Osteoblast (primary cell): ENCODE measurements at regions not wholly inside any gene's neighbourhood (a gene's known extent, or its start where the extent isn't known, plus 50 kb on each side); places are given as distances from the start of the nearest gene placed in this dataset.

Experiments
- DNase-seq: peaks from one replicate; pipeline ENCODE4 v3.0.0; 2011; ENCODE audit warnings: low spot score, mixed read lengths; ENCODE audit not compliant: insufficient read length; ENCODE audit errors: missing footprints
- H2AFZ ChIP-seq: 2 replicates; pipeline ENCODE4 v1.6.0; 2011; ENCODE audit warnings: mild to moderate bottlenecking, low read length
- H3K27ac ChIP-seq: 2 replicates; pipeline ENCODE4 v1.5.1; 2011; ENCODE audit warnings: mild to moderate bottlenecking, low read depth, low read length, moderate library complexity
- H3K27me3 ChIP-seq: 2 replicates; pipeline ENCODE4 v1.6.0; 2012; ENCODE audit warnings: mild to moderate bottlenecking, control low read depth, inconsistent platforms, low read length, moderate library complexity; ENCODE audit not compliant: insufficient read depth
- H3K36me3 ChIP-seq: 2 replicates; pipeline ENCODE4 v1.5.1; 2011; ENCODE audit warnings: mild to moderate bottlenecking, low read length, control low read depth, moderate library complexity; ENCODE audit not compliant: insufficient read depth
- H3K4me1 ChIP-seq: 2 replicates; pipeline ENCODE4 v1.5.1; 2011; ENCODE audit warnings: mild to moderate bottlenecking, low read length, control low read depth, moderate library complexity; ENCODE audit not compliant: insufficient read depth
- H3K4me2 ChIP-seq: 2 replicates; pipeline ENCODE4 v1.6.0; 2011; ENCODE audit warnings: mild to moderate bottlenecking, low read length; ENCODE audit not compliant: insufficient read depth
- H3K4me3 ChIP-seq: fragments of 200-600 bp; sonication (generic); 3 replicates; pipeline ENCODE4 v1.5.1; 2012; ENCODE audit warnings: mild to moderate bottlenecking, low read length, inconsistent platforms; ENCODE audit not compliant: insufficient read depth
- H3K79me2 ChIP-seq: 2 replicates; pipeline ENCODE4 v1.6.0; 2012; ENCODE audit warnings: mild to moderate bottlenecking, low read length, control low read depth, inconsistent platforms; ENCODE audit not compliant: insufficient read depth
- H3K9me3 ChIP-seq: 2 replicates; pipeline ENCODE4 v1.5.1; 2011; ENCODE audit warnings: low read depth, low read length, control low read depth
- H4K20me1 ChIP-seq: 2 replicates; pipeline ENCODE4 v1.6.0; 2012; ENCODE audit warnings: mild to moderate bottlenecking, low read length, control low read depth; ENCODE audit not compliant: insufficient read depth
- CTCF ChIP-seq: IDR thresholded peaks from 2 replicates; pipeline ENCODE4 v1.5.1; 2011; ENCODE audit warnings: mild to moderate bottlenecking, low read depth, low read length, moderate library complexity; ENCODE audit errors: extremely low read depth

GRCh38 chr1:36571106-36571505, 88.4 kb upstream of the CSF3R start:
- no peaks in the 10 kb centered on the region for H3K9me3 ChIP-seq
- H2AFZ ChIP-seq = no peak overlapping the region
- H3K4me2 ChIP-seq = no peak overlapping the region
- no peak for DNase-seq
- H3K79me2 ChIP-seq = no peaks in the 10 kb centered on the region
- TF ChIP-seq CTCF = no peak
- H3K4me3 ChIP-seq = no peak overlapping the region
- H3K4me1 ChIP-seq = no peaks in the 10 kb centered on the region
- no peak overlapping the region for H3K27ac ChIP-seq
- H3K27me3 ChIP-seq = no peaks in the 10 kb centered on the region
- H4K20me1 ChIP-seq = no peaks in the 10 kb centered on the region
- H3K36me3 ChIP-seq = no peaks in the 10 kb centered on the region

- no peak overlapping the region for H3K4me3 ChIP-seq
- no peak for DNase-seq
Measured at GRCh38 chr1:36570478-36571060, 87.9 kb upstream of the CSF3R start.

GRCh38 chr1:36570006-36570405, 87.3 kb upstream of the CSF3R start:
- H2AFZ ChIP-seq = no peak overlapping the region
- no peak overlapping the region for H3K4me3 ChIP-seq
- no peak overlapping the region for H3K4me2 ChIP-seq
- DNase-seq = no peak
- no peak for TF ChIP-seq CTCF
- H4K20me1 ChIP-seq = no peaks in the 10 kb centered on the region
- H3K27me3 ChIP-seq = no peaks in the 10 kb centered on the region
- no peaks in the 10 kb centered on the region for H3K79me2 ChIP-seq
- no peaks in the 10 kb centered on the region for H3K9me3 ChIP-seq
- H3K36me3 ChIP-seq = no peaks in the 10 kb centered on the region
- no peak overlapping the region for H3K27ac ChIP-seq
- H3K4me1 ChIP-seq = no peaks in the 10 kb centered on the region

More at GRCh38 chr1:36570478-36571060, 87.9 kb upstream of the CSF3R start:
- no peaks in the 10 kb centered on the region for H3K9me3 ChIP-seq
- H4K20me1 ChIP-seq = no peaks in the 10 kb centered on the region
- no peaks in the 10 kb centered on the region for H3K36me3 ChIP-seq
- no peaks in the 10 kb centered on the region for H3K79me2 ChIP-seq
- no peak overlapping the region for H3K4me2 ChIP-seq
- no peak overlapping the region for H2AFZ ChIP-seq
- no peaks in the 10 kb centered on the region for H3K4me1 ChIP-seq
- H3K27ac ChIP-seq = no peak overlapping the region
- no peak for TF ChIP-seq CTCF
- no peaks in the 10 kb centered on the region for H3K27me3 ChIP-seq

- TF ChIP-seq CTCF = no peak
- Histone ChIP-seq H3K27ac (no peak overlapping the region), H3K79me2 (no peaks in the 10 kb centered on the region), H3K4me2 (no peak overlapping the region), H3K36me3 (no peaks in the 10 kb centered on the region), H3K9me3 (no peaks in the 10 kb centered on the region), H3K4me1 (no peaks in the 10 kb centered on the region), H4K20me1 (no peaks in the 10 kb centered on the region), H2AFZ (no peak overlapping the region), H3K27me3 (no peaks in the 10 kb centered on the region), H3K4me3 (no peak overlapping the region)
- no peak for DNase-seq
Measured at GRCh38 chr1:36567601-36568341, 85.1 kb upstream of the CSF3R start.
